ENCODE measurements at regions not wholly inside any gene's neighbourhood (a gene's known extent, or its start where the extent isn't known, plus 50 kb on each side); places are given as distances from the start of the nearest gene placed in this dataset.

DNA sequence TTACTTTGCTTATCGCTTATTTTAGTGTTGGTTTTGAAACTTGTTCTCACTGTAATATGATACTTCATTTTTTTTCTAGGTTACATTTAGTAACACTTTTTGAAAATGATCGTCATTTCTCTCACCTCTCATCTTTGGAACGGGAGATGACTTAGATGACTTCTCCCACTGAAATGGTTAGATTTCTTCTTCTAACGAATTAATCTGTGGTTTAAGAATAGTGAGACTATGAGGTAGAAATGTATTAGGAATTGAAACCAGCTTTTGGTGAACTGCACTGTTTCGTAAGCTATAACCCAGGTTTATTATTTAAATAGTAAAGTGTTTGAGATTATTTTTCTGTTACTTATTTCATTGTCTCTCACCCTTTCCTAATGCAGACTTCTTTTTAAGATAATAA, 93.7 kb downstream of the PRR15 start:
- Histone ChIP-seq H3K4me2 (ENCODE audit: low read depth, low read length) (no peak overlapping the region), H2AK9ac (replicated peaks; ENCODE audit: low read depth, low read length, poor library complexity) (no peak overlapping the region), H2AK5ac (ENCODE audit: low read depth, low read length) (no peak overlapping the region), H2AFZ (replicated peaks; ENCODE audit: low read length, poor library complexity) (no peak overlapping the region), H3K14ac (replicated peaks; ENCODE audit: low read depth, low read length) (no peak overlapping the region), H3K79me1 (ENCODE audit: low read depth in 1 of 2, low read length in 2 of 2) (no peaks in the 10 kb centered on the region), H3K56ac (ENCODE audit: extremely low read depth, insufficient read depth, low read length) (no peak overlapping the region), H2BK20ac (ENCODE audit: low read depth, low read length) (no peak overlapping the region), H2BK5ac (ENCODE audit: low read depth, low read length, poor library complexity, severe bottlenecking) (no peak overlapping the region), H3K4me3 (ENCODE audit: insufficient read depth, low read depth, low read length) (no peak overlapping the region), H3K27ac (ENCODE audit: insufficient read depth, low read length) (no peak overlapping the region), H3K9me1 (ENCODE audit: insufficient read depth, low read length) (no peaks in the 10 kb centered on the region), H3K9me3 (ENCODE audit: control insufficient read depth, insufficient read depth, low read length) (no peaks in the 10 kb centered on the region), H2BK120ac (ENCODE audit: low read depth, low read length) (no peak overlapping the region), H3K36me3 (ENCODE audit: control insufficient read depth, insufficient read depth, low read length) (no peaks in the 10 kb centered on the region), H4K20me1 (ENCODE audit: insufficient read depth, low read length) (no peaks in the 10 kb centered on the region), H2BK15ac (ENCODE audit: low read depth, low read length) (no peak overlapping the region), H3K9ac (ENCODE audit: low read depth, low read length) (no peak overlapping the region), H3K18ac (ENCODE audit: low read depth, low read length) (no peak overlapping the region), H3K4ac (ENCODE audit: low read depth, low read length) (no peak overlapping the region), H4K8ac (ENCODE audit: low read depth in 2 of 2, low read length in 2 of 2) (no peak overlapping the region), H3K27me3 (ENCODE audit: control insufficient read depth, insufficient read depth, low read length) (no peaks in the 10 kb centered on the region), H4K5ac (ENCODE audit: low read depth, low read length) (no peak overlapping the region), H3K23ac (ENCODE audit: low read depth, low read length) (no peak overlapping the region), H3K4me1 (ENCODE audit: control insufficient read depth, insufficient read depth, low read length) (no peaks in the 10 kb centered on the region), H4K91ac (ENCODE audit: insufficient read depth, low read depth, low read length) (no peak overlapping the region)
- BruUV-seq (replicated peaks) = no TSS peak
- dilution Hi-C loops (cut with HindIII; ENCODE audit: low sequenced_read_pairs, unreplicated experiment) = no loop called here
- intact Hi-C loops (cut with micrococcal nuclease) = no loop called here
- ChIA-PET CTCF (no interaction called here), POLR2A (ENCODE audit: unreplicated experiment) (no interaction called here)
- in situ Hi-C loops (cut with MboI; ENCODE audit: low sequenced_read_pairs) = no loop called here
- WGBS, 2 experiments (ENCODE audit: extremely low coverage in 2 of 2, insufficient read length in 1 of 2) = no CpG with 5 or more reads among the region's 5 CpGs
- DNase-seq = no peak
- no peak for ATAC-seq (ENCODE audit: low read depth)
- TF ChIP-seq RCOR1 (IDR thresholded peaks at IDR 0.05; ENCODE audit: insufficient replicate concordance, low read length) (no peak), RAD21 (IDR thresholded peaks at IDR 0.05; ENCODE audit: low read length) (no peak), MAZ (IDR thresholded peaks at IDR 0.05; ENCODE audit: borderline replicate concordance, low read depth, low read length) (no peak), CHD1 (IDR thresholded peaks at IDR 0.05; ENCODE audit: low read depth, low read length) (no peak)
